Mesenchymal stem cell (in vitro differentiated cells and primary cell): ENCODE measurements at regions not wholly inside any gene's neighbourhood (a gene's known extent, or its start where the extent isn't known, plus 50 kb on each side); places are given as distances from the start of the nearest gene placed in this dataset.

Source experiments
- DNase-seq: peaks from one replicate; pipeline ENCODE4 v3.0.0-alpha.2; 2013
- H2AFZ ChIP-seq: one replicate; pipeline ENCODE4 v1.6.1; 2013; ENCODE audit warnings: low read depth, mild to moderate bottlenecking, control low read depth, inconsistent platforms, low read length, moderate library complexity
- H2AK5ac ChIP-seq: 2 replicates; pipeline ENCODE4 v1.6.1; 2013; ENCODE audit warnings: low read length, moderate library complexity, mild to moderate bottlenecking, inconsistent platforms; ENCODE audit not compliant: severe bottlenecking
- H2BK120ac ChIP-seq: one replicate; pipeline ENCODE4 v1.6.1; 2013; ENCODE audit warnings: low read depth, mild to moderate bottlenecking, inconsistent platforms, low read length, moderate library complexity
- H2BK12ac ChIP-seq, 2 experiments: one replicate each; pipeline ENCODE4 v1.6.1; 2013; ENCODE audit warnings: inconsistent platforms in 2 of 2, low read length in 2 of 2, mild to moderate bottlenecking in 2 of 2, moderate library complexity in 2 of 2, control low read depth in 1 of 2
- H2BK15ac ChIP-seq: one replicate; pipeline ENCODE4 v1.6.1; 2013; ENCODE audit warnings: mild to moderate bottlenecking, low read depth, inconsistent platforms; ENCODE audit not compliant: poor library complexity, severe bottlenecking
- H2BK5ac ChIP-seq: 2 replicates; pipeline ENCODE4 v1.6.1; 2013; ENCODE audit warnings: low read depth, mild to moderate bottlenecking, low read length, control low read depth, inconsistent platforms; ENCODE audit not compliant: poor library complexity, severe bottlenecking
- H3K14ac ChIP-seq, 2 experiments: one replicate each; pipeline ENCODE4 v1.6.1; 2013; ENCODE audit warnings: inconsistent platforms in 2 of 2, low read length in 2 of 2, control low read depth in 1 of 2, mild to moderate bottlenecking in 1 of 2, moderate library complexity in 1 of 2
- H3K18ac ChIP-seq, 2 experiments: one replicate each; pipeline ENCODE4 v1.6.1; 2013; ENCODE audit warnings: inconsistent platforms in 2 of 2, low read length in 2 of 2, control low read depth in 1 of 2, low read depth in 1 of 2, mild to moderate bottlenecking in 1 of 2
- H3K23ac ChIP-seq, 2 experiments: one replicate each; pipeline ENCODE4 v1.6.1; 2013; ENCODE audit warnings: inconsistent platforms in 2 of 2, low read length in 2 of 2, mild to moderate bottlenecking in 2 of 2, moderate library complexity in 2 of 2, control low read depth in 1 of 2
- H3K27ac ChIP-seq: 2 replicates; pipeline ENCODE4 v1.5.1; 2013; ENCODE audit warnings: mild to moderate bottlenecking, moderate library complexity, low read length, control low read depth, inconsistent platforms; ENCODE audit not compliant: poor library complexity, severe bottlenecking
- H3K27me3 ChIP-seq, 2 experiments: 2 replicates each; pipeline versions ENCODE4 v1.6.1 to v1.7.0; 2013; ENCODE audit warnings: low read length in 2 of 2, mild to moderate bottlenecking in 2 of 2, moderate library complexity in 2 of 2, control low read depth in 1 of 2, inconsistent platforms in 1 of 2; ENCODE audit not compliant: control insufficient read depth in 1 of 2, insufficient read depth in 1 of 2
- H3K36me3 ChIP-seq, 2 experiments: 2 replicates each; pipeline versions ENCODE4 v1.6.1 to v1.7.0; 2013; ENCODE audit warnings: low read length in 2 of 2, control low read depth in 1 of 2, inconsistent platforms in 1 of 2, low read depth in 1 of 2, mild to moderate bottlenecking in 1 of 2; ENCODE audit not compliant: insufficient read depth in 2 of 2, control insufficient read depth in 1 of 2
- H3K4ac ChIP-seq, 2 experiments: one replicate each; pipeline ENCODE4 v1.6.1; 2013; ENCODE audit warnings: inconsistent platforms in 2 of 2, low read length in 2 of 2, mild to moderate bottlenecking in 2 of 2, moderate library complexity in 2 of 2, control low read depth in 1 of 2, low read depth in 1 of 2
- H3K4me1 ChIP-seq: 2 replicates; pipeline ENCODE4 v1.6.1; 2013; ENCODE audit warnings: low read depth, low read length, control low read depth; ENCODE audit not compliant: control insufficient read depth, insufficient read depth
- H3K4me2 ChIP-seq: 2 replicates; pipeline ENCODE4 v1.6.1; 2013; ENCODE audit warnings: low read length, mild to moderate bottlenecking, inconsistent platforms; ENCODE audit not compliant: poor library complexity, severe bottlenecking
- H3K4me3 ChIP-seq, 2 experiments: 2 replicates each; pipeline versions ENCODE4 v1.5.1 to v1.7.0; 2013; ENCODE audit warnings: low read length in 2 of 2, mild to moderate bottlenecking in 2 of 2, control low read depth in 1 of 2, low read depth in 1 of 2; ENCODE audit not compliant: insufficient read depth in 1 of 2
- H3K79me1 ChIP-seq: replicated peaks from 2 replicates; pipeline ENCODE4 v1.6.1; 2013; ENCODE audit warnings: mild to moderate bottlenecking, control low read depth, low read length, inconsistent platforms; ENCODE audit not compliant: poor library complexity, severe bottlenecking
- H3K9ac ChIP-seq: 2 replicates; pipeline ENCODE4 v1.7.0; 2013; ENCODE audit warnings: mild to moderate bottlenecking, low read length, moderate library complexity
- H3K9me3 ChIP-seq: 2 replicates; pipeline ENCODE4 v1.7.0; 2013; ENCODE audit warnings: mild to moderate bottlenecking, low read length; ENCODE audit not compliant: control insufficient read depth
- H4K8ac ChIP-seq: one replicate; pipeline ENCODE4 v1.6.1; 2013; ENCODE audit warnings: inconsistent platforms, mild to moderate bottlenecking, low read length, moderate library complexity
- H4K91ac ChIP-seq: one replicate; pipeline ENCODE4 v1.6.1; 2013; ENCODE audit warnings: mild to moderate bottlenecking, low read length, inconsistent platforms
- WGBS: methylation state at CpG from one replicate; pipeline ENCODE4 v1.1.7; 2013; ENCODE audit warnings: mixed read lengths; 5-methylcytosine and 5-hydroxymethylcytosine counted together

DNA sequence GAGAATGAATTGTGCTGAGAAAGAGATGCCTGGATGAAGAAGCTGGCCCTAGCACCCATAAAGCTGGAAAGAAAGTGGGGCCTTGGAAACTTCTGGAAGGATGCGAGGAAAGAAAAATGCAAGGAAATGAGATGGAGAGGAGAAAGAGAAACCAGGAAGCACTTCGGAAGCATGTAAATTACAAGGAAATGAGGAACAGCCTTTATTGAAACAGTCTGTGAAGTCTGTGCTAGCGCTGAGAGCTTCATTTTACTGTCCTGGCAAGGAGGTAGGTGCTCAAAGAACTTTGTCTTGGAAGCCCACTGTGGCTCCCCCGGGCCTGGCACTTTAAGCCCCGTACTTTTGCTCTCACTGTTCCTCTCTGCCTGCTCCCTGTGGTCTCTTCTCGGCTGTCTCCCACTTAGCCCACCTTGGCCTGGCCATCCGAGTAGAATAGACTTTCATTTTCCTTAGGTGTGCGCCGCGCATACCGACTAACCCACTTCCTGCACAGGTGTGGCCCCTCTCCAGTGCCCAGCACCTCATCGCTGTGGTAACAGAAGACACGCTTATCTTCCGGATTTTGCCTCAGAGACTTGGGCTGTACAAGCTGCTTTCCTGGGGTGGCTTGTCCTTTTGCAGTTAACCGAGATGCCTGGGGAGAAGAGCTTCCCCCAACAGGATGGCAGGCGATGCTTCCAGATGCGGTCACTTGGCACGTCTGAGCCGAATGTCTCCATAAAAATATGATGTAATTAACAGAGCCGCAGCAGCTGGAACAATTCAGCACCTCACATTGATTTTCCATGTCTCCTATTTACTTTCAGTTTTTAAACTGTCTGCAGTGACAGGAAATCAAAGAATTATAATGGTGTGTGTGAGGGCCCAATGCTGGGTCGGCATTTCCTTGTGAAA lies 199.6 kb downstream of the HRH4 start:
- Histone ChIP-seq H3K4me1 (peaks cover 1% of the 10 kb centered on the region), H3K14ac (no peak overlapping the region), H2BK12ac (peak overlapping the region in 1 of 2 experiments; percentile 30), H4K91ac (no peak overlapping the region), H3K18ac (peak overlapping the region; percentile 1 to 9), H2BK15ac (no peak overlapping the region), H3K4me2 (no peak overlapping the region), H3K4me3 (peak overlapping the region in 1 of 2 experiments; percentile 79), H3K27me3 (peaks cover 0 to 9% of the 10 kb centered on the region in 2 experiments), H3K9ac (peak overlapping the region; percentile 82), H2AFZ (no peak overlapping the region), H3K23ac (no peak overlapping the region), H3K4ac (no peak overlapping the region), H2BK120ac (no peak overlapping the region), H3K79me1 (no peaks in the 10 kb centered on the region), H4K8ac (peak overlapping the region; percentile 72), H3K9me3 (no peaks in the 10 kb centered on the region), H3K36me3 (no peaks in the 10 kb centered on the region), H3K27ac (no peak overlapping the region), H2AK5ac (no peak overlapping the region), H2BK5ac (no peak overlapping the region)
- no peak for DNase-seq
- WGBS: 94% methylated on average over 17 of the region's 21 CpGs

GRCh38 chr18:24660956-24661355 lies 200.5 kb downstream of the HRH4 start:
- no peak overlapping the region for H2BK15ac ChIP-seq
- H2BK12ac ChIP-seq: no peak overlapping the region
- H3K4me1 ChIP-seq: peaks cover 1% of the 10 kb centered on the region
- peak overlapping the region in 1 of 2 experiments; percentile 79 for H3K4me3 ChIP-seq
- no peak overlapping the region for H3K27ac ChIP-seq
- no peak overlapping the region for H4K8ac ChIP-seq
- WGBS: 89% methylated on average over 1 of the region's 1 CpG
- DNase-seq: no peak
- H3K23ac ChIP-seq: no peak overlapping the region
- peak overlapping the region; percentile 82 for H3K9ac ChIP-seq
- no peak overlapping the region for H2AFZ ChIP-seq
- H2BK120ac ChIP-seq: no peak overlapping the region
- H3K27me3 ChIP-seq: peaks cover 0 to 9% of the 10 kb centered on the region in 2 experiments
- H3K18ac ChIP-seq: no peak overlapping the region
- no peaks in the 10 kb centered on the region for H3K9me3 ChIP-seq
- H3K4me2 ChIP-seq: no peak overlapping the region
- H2AK5ac ChIP-seq: no peak overlapping the region
- H3K79me1 ChIP-seq: no peaks in the 10 kb centered on the region
- no peaks in the 10 kb centered on the region for H3K36me3 ChIP-seq
- H2BK5ac ChIP-seq: no peak overlapping the region
- no peak overlapping the region for H3K4ac ChIP-seq
- no peak overlapping the region for H4K91ac ChIP-seq
- H3K14ac ChIP-seq: no peak overlapping the region

DNA sequence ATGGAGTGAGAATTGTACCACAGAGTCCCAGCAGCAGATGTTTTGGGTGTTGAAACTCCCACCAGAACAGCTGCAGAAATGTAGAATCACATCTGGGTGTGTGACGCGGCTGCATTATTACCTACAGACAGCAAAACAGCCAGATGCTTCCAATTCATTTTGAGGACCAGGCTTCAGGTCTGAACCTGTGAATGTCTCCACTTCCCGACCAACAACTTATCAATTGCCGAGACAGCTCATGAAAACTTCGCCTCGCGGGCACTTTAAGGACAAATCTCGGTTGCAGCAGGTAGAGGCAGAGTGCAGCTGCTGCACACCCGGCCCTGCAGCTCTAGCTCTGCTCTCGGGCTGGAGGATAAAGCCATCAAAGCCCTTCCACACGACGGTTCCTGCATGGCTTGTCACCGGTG lies 202.0 kb downstream of the HRH4 start:
- Histone ChIP-seq H2BK5ac (no peak overlapping the region), H3K27me3 (peaks cover 0 to 9% of the 10 kb centered on the region in 2 experiments)

DNA sequence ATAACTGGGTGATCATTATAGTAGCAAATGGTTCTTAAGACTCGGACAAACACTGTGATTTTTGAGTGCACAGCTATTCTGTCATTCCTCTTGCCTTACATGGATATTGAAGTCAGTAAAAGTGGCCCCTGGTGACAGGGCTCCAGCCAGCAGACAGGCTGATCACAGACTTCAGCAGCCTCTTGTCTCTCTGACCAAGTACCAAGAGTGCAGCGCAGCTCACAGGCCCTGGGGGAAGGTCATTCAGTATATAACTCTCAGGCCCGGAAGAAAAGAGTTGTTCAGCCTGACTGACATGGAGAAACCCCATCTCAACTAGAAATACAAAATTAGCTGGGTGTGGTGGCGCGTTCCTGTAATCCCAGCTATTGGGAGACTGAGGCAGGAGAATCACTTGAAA lies 202.6 kb downstream of the HRH4 start:
- no peak overlapping the region for H3K4me3 ChIP-seq
- WGBS: 87% methylated on average over 5 of the region's 5 CpGs
- H2BK5ac ChIP-seq: no peak overlapping the region
- H2AFZ ChIP-seq: no peak overlapping the region
- H3K23ac ChIP-seq: no peak overlapping the region
- no peak overlapping the region for H3K9ac ChIP-seq
- no peak overlapping the region for H3K4me2 ChIP-seq
- H3K14ac ChIP-seq: no peak overlapping the region
- H3K4me1 ChIP-seq: no peaks in the 10 kb centered on the region
- H2BK12ac ChIP-seq: no peak overlapping the region
- no peak for DNase-seq
- H4K8ac ChIP-seq: no peak overlapping the region
- H3K18ac ChIP-seq: no peak overlapping the region
- no peaks in the 10 kb centered on the region for H3K36me3 ChIP-seq
- no peak overlapping the region for H2AK5ac ChIP-seq
- no peak overlapping the region for H4K91ac ChIP-seq
- H3K9me3 ChIP-seq: no peaks in the 10 kb centered on the region
- H3K27me3 ChIP-seq: peaks cover 0 to 9% of the 10 kb centered on the region in 2 experiments
- no peak overlapping the region for H3K4ac ChIP-seq
- H3K27ac ChIP-seq: no peak overlapping the region
- H2BK120ac ChIP-seq: no peak overlapping the region
- H2BK15ac ChIP-seq: no peak overlapping the region
- H3K79me1 ChIP-seq: no peaks in the 10 kb centered on the region

More for the DNA sequence above, 202.0 kb downstream of the HRH4 start:
- no peak overlapping the region for H2BK120ac ChIP-seq
- no peak overlapping the region for H3K9ac ChIP-seq
- H2AK5ac ChIP-seq: no peak overlapping the region
- H3K14ac ChIP-seq: peak overlapping the region in 1 of 2 experiments; percentile 14
- no peak overlapping the region for H3K4ac ChIP-seq
- no peak overlapping the region for H3K4me3 ChIP-seq
- H3K23ac ChIP-seq: no peak overlapping the region
- no peak overlapping the region for H3K4me2 ChIP-seq
- no peak overlapping the region for H2AFZ ChIP-seq
- H3K18ac ChIP-seq: peak overlapping the region in 1 of 2 experiments; percentile 73
- no peaks in the 10 kb centered on the region for H3K4me1 ChIP-seq
- no peak overlapping the region for H3K27ac ChIP-seq
- WGBS: 82% methylated on average over 13 of the region's 13 CpGs
- peak overlapping the region; percentile 47 for H4K91ac ChIP-seq
- DNase-seq: no peak
- H3K79me1 ChIP-seq: no peaks in the 10 kb centered on the region
- no peaks in the 10 kb centered on the region for H3K36me3 ChIP-seq
- no peak overlapping the region for H2BK15ac ChIP-seq
- no peaks in the 10 kb centered on the region for H3K9me3 ChIP-seq
- H2BK12ac ChIP-seq: peak overlapping the region in 1 of 2 experiments; percentile 31
- no peak overlapping the region for H4K8ac ChIP-seq
